ENCODE measurements at regions not wholly inside any gene's neighbourhood (a gene's known extent, or its start where the extent isn't known, plus 50 kb on each side); places are given as distances from the start of the nearest gene placed in this dataset.

GRCh38 chr11:128058580-128059208 lies 528.7 kb downstream of the ETS1 start:
- Histone ChIP-seq H4K20me1 (ENCODE audit: insufficient read depth, low read length) (no peaks in the 10 kb centered on the region), H3K79me2 (ENCODE audit: low read length) (no peaks in the 10 kb centered on the region), H3K4me2 (ENCODE audit: low read length) (no peak overlapping the region), H3K9ac (ENCODE audit: low read length) (no peak overlapping the region), H3K9me3 (ENCODE audit: insufficient read depth, low read length) (no peaks in the 10 kb centered on the region), H3K27ac (ENCODE audit: low read length) (no peak overlapping the region), H3K27me3 (ENCODE audit: low read depth, low read length) (peaks cover 22% of the 10 kb centered on the region; the same call in 1 of the 2 replicates), H3K36me3 (replicated peaks; ENCODE audit: low read depth, low read length) (no peaks in the 10 kb centered on the region), H2AFZ (ENCODE audit: low read depth, low read length) (no peak overlapping the region), H3K4me3 (ENCODE audit: low read length) (no peak overlapping the region), H3K4me1 (ENCODE audit: low read length) (no peaks in the 10 kb centered on the region)
- no peak for TF ChIP-seq EZH2phosphoT487 (IDR thresholded peaks at IDR 0.05; ENCODE audit: low read depth)
- TF ChIP-seq, protein P1, sequence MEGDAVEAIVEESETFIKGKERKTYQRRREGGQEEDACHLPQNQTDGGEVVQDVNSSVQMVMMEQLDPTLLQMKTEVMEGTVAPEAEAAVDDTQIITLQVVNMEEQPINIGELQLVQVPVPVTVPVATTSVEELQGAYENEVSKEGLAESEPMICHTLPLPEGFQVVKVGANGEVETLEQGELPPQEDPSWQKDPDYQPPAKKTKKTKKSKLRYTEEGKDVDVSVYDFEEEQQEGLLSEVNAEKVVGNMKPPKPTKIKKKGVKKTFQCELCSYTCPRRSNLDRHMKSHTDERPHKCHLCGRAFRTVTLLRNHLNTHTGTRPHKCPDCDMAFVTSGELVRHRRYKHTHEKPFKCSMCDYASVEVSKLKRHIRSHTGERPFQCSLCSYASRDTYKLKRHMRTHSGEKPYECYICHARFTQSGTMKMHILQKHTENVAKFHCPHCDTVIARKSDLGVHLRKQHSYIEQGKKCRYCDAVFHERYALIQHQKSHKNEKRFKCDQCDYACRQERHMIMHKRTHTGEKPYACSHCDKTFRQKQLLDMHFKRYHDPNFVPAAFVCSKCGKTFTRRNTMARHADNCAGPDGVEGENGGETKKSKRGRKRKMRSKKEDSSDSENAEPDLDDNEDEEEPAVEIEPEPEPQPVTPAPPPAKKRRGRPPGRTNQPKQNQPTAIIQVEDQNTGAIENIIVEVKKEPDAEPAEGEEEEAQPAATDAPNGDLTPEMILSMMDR (IDR thresholded peaks at IDR 0.05; ENCODE audit: low read depth, low read length): no peak

DNA sequence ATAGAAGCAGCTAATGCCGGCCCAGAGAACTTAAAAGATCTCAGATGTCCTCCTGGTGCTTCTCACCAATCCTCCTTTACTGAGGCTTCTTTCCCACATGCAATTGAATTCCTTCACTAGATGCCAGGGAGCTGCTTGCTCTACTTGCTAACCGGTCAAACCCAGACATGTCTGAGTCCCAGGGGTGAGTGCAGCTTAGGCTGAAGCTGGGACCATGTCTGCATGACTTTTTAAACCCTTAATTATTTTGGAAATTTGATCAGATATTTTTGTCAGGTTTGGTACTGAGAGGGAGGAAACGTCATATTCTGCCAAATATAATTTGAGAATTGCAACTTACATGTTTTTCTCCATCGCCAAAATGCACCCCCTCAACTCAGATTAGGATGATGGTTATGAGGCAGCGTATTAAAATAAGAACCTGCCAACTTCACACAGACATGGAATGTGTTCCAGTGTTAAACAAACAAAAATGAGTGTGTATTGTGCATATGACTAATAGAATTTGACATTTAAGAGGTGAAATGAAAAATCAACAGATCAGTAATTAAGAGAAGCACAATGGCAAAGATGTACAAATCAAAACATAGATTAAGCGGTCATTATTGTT lies 529.5 kb downstream of the ETS1 start:
- Histone ChIP-seq H4K20me1 (ENCODE audit: insufficient read depth, low read length) (no peaks in the 10 kb centered on the region), H3K4me1 (ENCODE audit: low read length) (no peaks in the 10 kb centered on the region), H2AFZ (ENCODE audit: low read depth, low read length) (no peak overlapping the region), H3K27ac (ENCODE audit: low read length) (no peak overlapping the region), H3K4me3 (ENCODE audit: low read length) (no peak overlapping the region), H3K79me2 (ENCODE audit: low read length) (no peaks in the 10 kb centered on the region), H3K4me2 (ENCODE audit: low read length) (no peak overlapping the region), H3K27me3 (ENCODE audit: low read depth, low read length) (peaks cover 22% of the 10 kb centered on the region; the same call in 1 of the 2 replicates), H3K9ac (ENCODE audit: low read length) (no peak overlapping the region), H3K36me3 (replicated peaks; ENCODE audit: low read depth, low read length) (no peaks in the 10 kb centered on the region), H3K9me3 (ENCODE audit: insufficient read depth, low read length) (no peaks in the 10 kb centered on the region)
- no peak for TF ChIP-seq EZH2phosphoT487 (IDR thresholded peaks at IDR 0.05; ENCODE audit: low read depth)

GRCh38 chr11:128055576-128056217 lies 531.7 kb downstream of the ETS1 start:
- no peak overlapping the region for H3K27ac ChIP-seq (ENCODE audit: low read length)
- no peak overlapping the region for H3K4me3 ChIP-seq (ENCODE audit: low read length)
- no peak overlapping the region for H2AFZ ChIP-seq (ENCODE audit: low read depth, low read length)
- no peaks in the 10 kb centered on the region for H3K9me3 ChIP-seq (ENCODE audit: insufficient read depth, low read length)
- H3K27me3 ChIP-seq (ENCODE audit: low read depth, low read length): peaks cover 22% of the 10 kb centered on the region; the same call in 1 of the 2 replicates
- H3K4me2 ChIP-seq (ENCODE audit: low read length): no peak overlapping the region
- no peaks in the 10 kb centered on the region for H3K36me3 ChIP-seq (replicated peaks; ENCODE audit: low read depth, low read length)
- TF ChIP-seq, protein P1 (IDR thresholded peaks at IDR 0.05; ENCODE audit: low read depth, low read length): no peak
- no peak for TF ChIP-seq EZH2phosphoT487 (IDR thresholded peaks at IDR 0.05; ENCODE audit: low read depth)
- H3K4me1 ChIP-seq (ENCODE audit: low read length): no peaks in the 10 kb centered on the region
- H3K9ac ChIP-seq (ENCODE audit: low read length): no peak overlapping the region
- no peaks in the 10 kb centered on the region for H3K79me2 ChIP-seq (ENCODE audit: low read length)
- no peaks in the 10 kb centered on the region for H4K20me1 ChIP-seq (ENCODE audit: insufficient read depth, low read length)

DNA sequence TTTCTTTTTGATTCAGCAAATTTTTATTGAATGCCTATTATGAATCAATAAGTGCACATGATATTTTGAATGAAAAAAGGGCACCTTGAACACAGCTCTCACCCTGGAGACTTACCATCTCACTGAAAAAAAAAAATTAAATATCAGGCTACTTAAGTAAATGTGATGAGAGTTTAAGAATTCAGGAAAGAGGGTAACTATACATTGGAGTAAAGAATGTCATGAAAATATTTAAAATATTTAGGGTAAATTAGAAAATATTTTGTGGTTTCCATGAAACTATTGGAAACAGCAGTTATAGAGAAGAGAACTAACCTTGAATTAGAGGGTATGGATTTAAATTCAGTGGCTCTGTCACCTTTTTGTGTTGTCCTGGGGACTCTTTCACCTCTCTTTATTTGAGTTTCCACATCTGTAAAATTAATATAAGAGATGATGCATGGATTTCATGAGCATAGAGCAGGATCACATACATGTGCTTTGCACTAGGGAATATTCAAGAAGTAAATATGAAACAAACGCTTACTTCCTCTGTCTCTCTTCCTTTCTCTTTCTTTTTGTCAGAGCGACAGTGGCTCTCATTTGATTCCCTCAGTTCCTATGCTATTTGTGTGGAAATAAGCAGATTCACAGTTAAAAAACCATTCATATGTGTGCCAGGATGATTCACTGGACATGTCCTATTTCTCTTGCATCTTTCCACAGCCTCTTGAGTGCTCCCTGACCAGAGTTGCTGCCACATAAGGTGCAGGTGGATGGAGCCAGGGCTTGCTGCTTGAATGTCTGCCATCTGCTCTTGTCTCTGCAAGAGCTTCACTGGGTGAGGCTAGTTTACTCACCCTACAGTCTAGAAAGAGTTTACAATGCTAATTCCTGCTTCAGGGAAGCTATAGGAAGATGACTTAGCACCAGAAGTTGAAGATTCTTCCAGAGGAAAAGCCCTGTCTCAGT lies 533.1 kb downstream of the ETS1 start:
- no peak overlapping the region for H3K9ac ChIP-seq (ENCODE audit: low read length)
- H3K27me3 ChIP-seq (ENCODE audit: low read depth, low read length): 0 out of 2 replicates have a peak, but pooled peaks cover 8% of the 10 kb centered on the region
- TF ChIP-seq, protein P1 (IDR thresholded peaks at IDR 0.05; ENCODE audit: low read depth, low read length): no peak
- TF ChIP-seq EZH2phosphoT487 (IDR thresholded peaks at IDR 0.05; ENCODE audit: low read depth): no peak
- no peaks in the 10 kb centered on the region for H3K4me1 ChIP-seq (ENCODE audit: low read length)
- H3K9me3 ChIP-seq (ENCODE audit: insufficient read depth, low read length): no peaks in the 10 kb centered on the region
- peak overlapping the region; percentile 36 for H3K4me2 ChIP-seq (ENCODE audit: low read length)
- H2AFZ ChIP-seq (ENCODE audit: low read depth, low read length): peak overlapping the region; percentile 42; the same call in 1 of the 2 replicates
- no peaks in the 10 kb centered on the region for H4K20me1 ChIP-seq (ENCODE audit: insufficient read depth, low read length)
- H3K27ac ChIP-seq (ENCODE audit: low read length): no peak overlapping the region
- H3K4me3 ChIP-seq (ENCODE audit: low read length): no peak overlapping the region
- H3K79me2 ChIP-seq (ENCODE audit: low read length): no peaks in the 10 kb centered on the region
- no peaks in the 10 kb centered on the region for H3K36me3 ChIP-seq (replicated peaks; ENCODE audit: low read depth, low read length)

All from OCI-LY3 (cell line).